ENCODE measurements at regions not wholly inside any gene's neighbourhood (a gene's known extent, or its start where the extent isn't known, plus 50 kb on each side); places are given as distances from the start of the nearest gene placed in this dataset.
"Not testable (repeated sequence)": the region's sequence is repeated elsewhere in the genome, so short reads cannot be mapped to it uniquely, and the experiment has no call there.

- no peak for DNase-seq (ENCODE audit: low read depth)
Measured at GRCh38 chr4:23023121-23023520, 330.4 kb downstream of the GBA3 start.

GRCh38 chr4:23022032-23022431, 329.3 kb downstream of the GBA3 start:
- no peak for DNase-seq (ENCODE audit: low read depth)

GRCh38 chr4:23021040-23021439, 328.3 kb downstream of the GBA3 start:
- DNase-seq (ENCODE audit: low read depth), result no peak

GRCh38 chr4:23020399-23020798, 327.7 kb downstream of the GBA3 start:
- DNase-seq (ENCODE audit: low read depth), result not testable (repeated sequence)

- DNase-seq (ENCODE audit: low read depth), result no peak
Measured at GRCh38 chr4:23016981-23017380, 324.2 kb downstream of the GBA3 start.

GRCh38 chr4:23015821-23016220, 323.1 kb downstream of the GBA3 start:
- DNase-seq (ENCODE audit: low read depth), result no peak

- no peak for DNase-seq (ENCODE audit: low read depth)
Measured at GRCh38 chr4:23009093-23009492, 316.4 kb downstream of the GBA3 start.

GRCh38 chr4:23006756-23007155, 314.0 kb downstream of the GBA3 start:
- DNase-seq (ENCODE audit: low read depth), result no peak

- DNase-seq (ENCODE audit: low read depth), result no peak
Measured at GRCh38 chr4:23005691-23006090, 313.0 kb downstream of the GBA3 start.

GRCh38 chr4:23001478-23001877, 308.7 kb downstream of the GBA3 start:
- no peak for DNase-seq (ENCODE audit: low read depth)

GRCh38 chr4:22999419-22999818, 306.7 kb downstream of the GBA3 start:
- DNase-seq (ENCODE audit: low read depth), result no peak

GRCh38 chr4:22997358-22998224, 304.9 kb downstream of the GBA3 start:
- DNase-seq (ENCODE audit: low read depth), result no peak

- no peak for DNase-seq (ENCODE audit: low read depth)
Measured at GRCh38 chr4:22991576-22991975, 298.8 kb downstream of the GBA3 start.

- DNase-seq (ENCODE audit: low read depth), result no peak
Measured at GRCh38 chr4:22988526-22988925, 295.8 kb downstream of the GBA3 start.

GRCh38 chr4:22987870-22988269, 295.1 kb downstream of the GBA3 start:
- no peak for DNase-seq (ENCODE audit: low read depth)

GRCh38 chr4:22986881-22987280, 294.1 kb downstream of the GBA3 start:
- no peak for DNase-seq (ENCODE audit: low read depth)

GRCh38 chr4:22986262-22986661, 293.5 kb downstream of the GBA3 start:
- DNase-seq (ENCODE audit: low read depth), result no peak

GRCh38 chr4:22984390-22984789, 291.7 kb downstream of the GBA3 start:
- no peak for DNase-seq (ENCODE audit: low read depth)

GRCh38 chr4:22978656-22979055, 285.9 kb downstream of the GBA3 start:
- DNase-seq (ENCODE audit: low read depth), result no peak

- DNase-seq (ENCODE audit: low read depth), result no peak
Measured at GRCh38 chr4:22970665-22971064, 277.9 kb downstream of the GBA3 start.

- no peak for DNase-seq (ENCODE audit: low read depth)
Measured at GRCh38 chr4:22969287-22969896, 276.7 kb downstream of the GBA3 start.

GRCh38 chr4:22962295-22962694, 269.6 kb downstream of the GBA3 start:
- DNase-seq (ENCODE audit: low read depth), result peak; percentile 2

GRCh38 chr4:22959483-22959882, 266.7 kb downstream of the GBA3 start:
- no peak for DNase-seq (ENCODE audit: low read depth)

Data from forelimb muscle (tissue), 1 donor.